Adrenal gland (tissue), 9 donors: ENCODE measurements at regions not wholly inside any gene's neighbourhood (a gene's known extent, or its start where the extent isn't known, plus 50 kb on each side); places are given as distances from the start of the nearest gene placed in this dataset.

ENCODE experiments used
- DNase-seq, 7 donors: peaks; one replicate each; pipeline ENCODE4 v3.0.0-alpha.2; 2019 to 2020
- H3K27ac ChIP-seq, 5 donors: fragments of 200-600 bp; sonication (generic) in 4 of 5; 1 replicate in 3 of 5; 2 replicates in 2 of 5; pipeline versions ENCODE4 v1.5.1 to v1.8.0; 2016 to 2020; ENCODE audit warnings: mild to moderate bottlenecking in 1 of 5
- H3K27me3 ChIP-seq: fragments of 200-600 bp; 2 replicates; pipeline ENCODE4 v1.8.0; 2021
- H3K36me3 ChIP-seq, 2 donors: fragments of 200-600 bp; replicated peaks in 1 of 2; 1 replicate in 1 of 2; 2 replicates in 1 of 2; pipeline versions ENCODE4 v1.5.1 to v1.8.0; 2018 to 2022
- H3K4me1 ChIP-seq, 2 donors: fragments of 200-600 bp; replicated peaks in 1 of 2; 1 replicate in 1 of 2; 2 replicates in 1 of 2; pipeline versions ENCODE4 v1.5.1 to v1.8.0; 2018 to 2021
- H3K4me3 ChIP-seq, 4 donors: fragments of 200-600 bp; sonication (generic) in 3 of 4; one replicate each; pipeline ENCODE4 v1.5.1; 2016 to 2018
- H3K9me3 ChIP-seq, 3 donors: fragments of 200-600 bp; sonication (generic) in 1 of 3; replicated peaks in 1 of 3; 1 replicate in 2 of 3; 2 replicates in 1 of 3; pipeline versions ENCODE4 v1.5.1 to v1.8.0; 2016 to 2021
- CTCF ChIP-seq, 6 experiments: fragments of 450-650 bp in 4 of 6; fragments of 200-600 bp in 2 of 6; sonication (generic) in 1 of 6; IDR thresholded peaks; 1 replicate in 5 of 6; 2 replicates in 1 of 6; pipeline versions ENCODE4 v1.5.1 to v1.8.0; 2016 to 2021; ENCODE audit warnings: antibody characterized with exemption in 6 of 6, mild to moderate bottlenecking in 2 of 6, moderate library complexity in 1 of 6
- POLR2A ChIP-seq, 2 donors: fragments of 450-650 bp; IDR thresholded peaks; one replicate each; pipeline ENCODE4 v1.6.1; 2017; ENCODE audit warnings: antibody characterized with exemption in 2 of 2, mild to moderate bottlenecking in 2 of 2, moderate library complexity in 1 of 2
- WGBS, 4 donors: extraction: QIAGEN DNeasy Blood & Tissue Kit in 2 of 4; methylation state at CpG; one replicate each; pipeline versions ENCODE4 v1.1.5 to v1.1.7; 2013 to 2017; 5-methylcytosine and 5-hydroxymethylcytosine counted together
- intact Hi-C, 2 donors: fragments of 100-400 bp; cut with DNase I; formaldehyde crosslinking; loops; one replicate each; pipeline versions ENCODE4 v1.14.1 to v1.15.0; 2022 to 2023
- donor health status: healthy with polysubstance abuse.
- donor health status: Bipolar disorder and iron deficiency.
- donor health status: DM: yes; HTN: yes; CAD: no.
- donor health status: DM: no; HTN: no; CAD: no.
- donor health status: DM: no; HTN: no; CAD: no.

DNA sequence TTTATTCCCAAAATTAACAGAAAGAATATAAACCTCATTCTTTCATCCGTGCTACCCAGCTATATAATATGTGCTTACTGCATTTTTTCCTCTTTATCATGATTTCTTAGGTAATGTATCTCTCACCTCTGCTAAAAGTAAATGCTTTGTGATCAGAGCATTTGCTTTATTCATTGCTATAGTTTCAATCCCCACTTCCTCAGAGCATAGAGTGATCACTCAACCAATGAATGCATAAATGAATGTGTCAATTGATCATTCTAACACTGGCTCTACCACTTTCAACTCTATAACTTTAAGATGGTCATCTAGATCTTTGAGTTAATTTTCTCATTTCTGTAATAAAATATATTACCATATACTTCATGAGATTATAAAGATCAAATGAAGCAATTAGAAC lies 719.2 kb downstream of the CETN3 start:
- intact Hi-C loops = no loop called here
- no peaks in the 10 kb centered on the region for H3K9me3 ChIP-seq
- DNase-seq = no peak
- no peaks in the 10 kb centered on the region for H3K4me1 ChIP-seq
- H3K36me3 ChIP-seq = no peaks in the 10 kb centered on the region
- H3K27me3 ChIP-seq = no peaks in the 10 kb centered on the region
- no peak overlapping the region for H3K27ac ChIP-seq
- H3K4me3 ChIP-seq = no peak overlapping the region
- TF ChIP-seq POLR2A (IDR thresholded peaks at IDR 0.05) = no peak
- no peak for TF ChIP-seq CTCF (IDR thresholded peaks at IDR 0.05)
- 84 to 100% (median 90%) methylated on average over 1 of the region's 1 CpG for WGBS, 4 donors

DNA sequence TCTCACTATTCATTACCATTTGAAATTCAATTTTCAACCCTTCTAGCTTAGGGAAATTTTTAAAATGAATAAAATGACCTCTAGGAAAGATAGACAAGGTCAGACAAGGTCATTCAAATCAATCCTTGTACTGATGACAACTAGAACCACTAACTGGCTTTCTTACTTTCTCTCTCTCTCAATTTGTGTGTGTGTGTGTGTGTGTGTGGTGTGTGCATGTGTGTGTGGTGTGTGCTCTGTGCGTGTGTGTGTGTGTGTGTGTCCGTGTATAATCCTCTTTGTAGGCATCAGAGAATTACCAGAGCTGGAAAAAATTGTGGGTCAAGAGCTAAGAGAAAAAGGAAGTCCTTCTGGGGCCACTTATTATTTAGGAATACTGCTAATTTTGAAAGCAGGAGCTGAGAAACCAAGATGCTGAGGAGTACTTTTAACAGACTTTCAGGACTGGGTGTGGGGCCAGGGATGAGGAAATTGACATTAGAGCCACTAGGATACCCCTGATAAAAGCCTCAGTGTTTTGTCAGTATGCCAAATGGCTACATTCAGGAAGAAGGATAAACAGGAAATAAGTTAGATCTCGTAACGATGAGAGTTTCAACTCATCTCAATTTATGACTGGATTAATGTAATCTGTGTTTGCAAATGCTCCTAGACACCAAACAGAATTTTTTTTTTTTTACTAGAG lies 723.3 kb downstream of the CETN3 start:
- TF ChIP-seq CTCF (IDR thresholded peaks at IDR 0.05) = no peak
- no peak for TF ChIP-seq POLR2A (IDR thresholded peaks at IDR 0.05)
- H3K36me3 ChIP-seq = no peaks in the 10 kb centered on the region
- H3K4me1 ChIP-seq = no peaks in the 10 kb centered on the region
- H3K9me3 ChIP-seq = no peaks in the 10 kb centered on the region
- intact Hi-C loops = no loop called here
- H3K4me3 ChIP-seq = no peak overlapping the region
- no peaks in the 10 kb centered on the region for H3K27me3 ChIP-seq
- WGBS, 4 donors = 23 to 50% (median 30%) methylated on average over 4 of the region's 4 CpGs
- H3K27ac ChIP-seq = no peak overlapping the region
- DNase-seq = no peak

DNA sequence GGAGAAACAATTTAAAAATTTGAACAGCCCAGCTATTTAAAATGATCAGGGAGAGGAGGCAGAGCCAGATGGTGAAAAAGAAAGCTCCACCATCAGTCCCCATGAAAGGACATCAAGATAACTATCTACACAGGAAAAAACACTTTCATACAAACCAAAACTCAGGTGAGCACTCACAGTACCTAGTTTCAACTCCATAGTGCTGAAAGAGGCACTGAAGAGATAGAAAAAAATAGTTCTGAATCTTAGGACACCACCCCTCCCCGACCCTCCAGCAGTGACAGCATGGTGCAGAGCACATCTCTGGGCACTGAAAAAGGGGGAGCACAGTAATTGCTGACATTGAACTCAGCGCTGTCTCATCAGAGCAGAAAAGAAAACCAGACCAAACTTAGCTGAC lies 732.9 kb downstream of the CETN3 start:
- no peak overlapping the region for H3K4me3 ChIP-seq
- no peak for DNase-seq
- TF ChIP-seq CTCF (IDR thresholded peaks at IDR 0.05) (no peak), POLR2A (IDR thresholded peaks at IDR 0.05) (no peak)
- intact Hi-C loops = no loop called here
- H3K36me3 ChIP-seq = no peaks in the 10 kb centered on the region
- H3K4me1 ChIP-seq = no peaks in the 10 kb centered on the region
- no peaks in the 10 kb centered on the region for H3K27me3 ChIP-seq
- 76 to 92% (median 82%) methylated on average over 2 of the region's 2 CpGs for WGBS, 4 donors
- no peaks in the 10 kb centered on the region for H3K9me3 ChIP-seq
- no peak overlapping the region for H3K27ac ChIP-seq

DNA sequence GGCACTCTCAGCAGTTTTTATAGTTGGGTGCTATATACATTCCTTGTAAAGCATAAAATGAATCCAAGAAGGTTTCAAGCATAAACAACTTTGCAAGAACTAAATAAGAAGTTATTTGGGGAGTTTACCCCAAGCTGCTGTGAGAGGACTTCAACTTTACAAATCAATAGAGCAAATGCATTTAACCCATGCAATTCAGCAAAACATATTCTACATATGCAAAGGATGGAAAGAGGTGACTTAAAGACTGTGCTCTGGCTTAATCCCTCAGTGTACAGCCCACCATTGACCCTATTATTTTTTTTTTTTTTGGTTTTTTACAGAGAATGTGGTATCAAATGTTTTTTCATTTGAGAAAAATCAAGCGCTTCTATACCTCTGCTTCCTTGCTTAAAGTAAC lies 736.5 kb downstream of the CETN3 start:
- intact Hi-C loops = no loop called here
- WGBS, 4 donors = 87 to 94% (median 92%) methylated on average over 1 of the region's 1 CpG
- H3K27ac ChIP-seq = no peak overlapping the region
- no peaks in the 10 kb centered on the region for H3K27me3 ChIP-seq
- H3K4me3 ChIP-seq = no peak overlapping the region
- no peaks in the 10 kb centered on the region for H3K4me1 ChIP-seq
- DNase-seq = no peak
- no peaks in the 10 kb centered on the region for H3K9me3 ChIP-seq
- no peaks in the 10 kb centered on the region for H3K36me3 ChIP-seq
- no peak for TF ChIP-seq CTCF (IDR thresholded peaks at IDR 0.05)
- TF ChIP-seq POLR2A (IDR thresholded peaks at IDR 0.05) = no peak
